ENCODE measurements at regions not wholly inside any gene's neighbourhood (a gene's known extent, or its start where the extent isn't known, plus 50 kb on each side); places are given as distances from the start of the nearest gene placed in this dataset.

- Histone ChIP-seq H3K27ac (no peak overlapping the region), H3K36me3 (replicated peaks) (no peaks in the 10 kb centered on the region), H3K4me3 (ENCODE audit: low read depth, low read length) (no peak overlapping the region), H3K27me3 (replicated peaks) (no peaks in the 10 kb centered on the region)
- TF ChIP-seq, protein P1, sequence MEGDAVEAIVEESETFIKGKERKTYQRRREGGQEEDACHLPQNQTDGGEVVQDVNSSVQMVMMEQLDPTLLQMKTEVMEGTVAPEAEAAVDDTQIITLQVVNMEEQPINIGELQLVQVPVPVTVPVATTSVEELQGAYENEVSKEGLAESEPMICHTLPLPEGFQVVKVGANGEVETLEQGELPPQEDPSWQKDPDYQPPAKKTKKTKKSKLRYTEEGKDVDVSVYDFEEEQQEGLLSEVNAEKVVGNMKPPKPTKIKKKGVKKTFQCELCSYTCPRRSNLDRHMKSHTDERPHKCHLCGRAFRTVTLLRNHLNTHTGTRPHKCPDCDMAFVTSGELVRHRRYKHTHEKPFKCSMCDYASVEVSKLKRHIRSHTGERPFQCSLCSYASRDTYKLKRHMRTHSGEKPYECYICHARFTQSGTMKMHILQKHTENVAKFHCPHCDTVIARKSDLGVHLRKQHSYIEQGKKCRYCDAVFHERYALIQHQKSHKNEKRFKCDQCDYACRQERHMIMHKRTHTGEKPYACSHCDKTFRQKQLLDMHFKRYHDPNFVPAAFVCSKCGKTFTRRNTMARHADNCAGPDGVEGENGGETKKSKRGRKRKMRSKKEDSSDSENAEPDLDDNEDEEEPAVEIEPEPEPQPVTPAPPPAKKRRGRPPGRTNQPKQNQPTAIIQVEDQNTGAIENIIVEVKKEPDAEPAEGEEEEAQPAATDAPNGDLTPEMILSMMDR (IDR thresholded peaks at IDR 0.05; ENCODE audit: low read depth, low read length, missing control alignments), result no peak
- in situ Hi-C loops (cut with HindIII; ENCODE audit: low pct_ligation_motif_present, low sequenced_read_pairs), result no loop called here
- DNase-seq, result no peak
Measured at GRCh38 chr10:118867768-118868167, 113.0 kb upstream of the CACUL1 start.

- in situ Hi-C loops (cut with HindIII; ENCODE audit: low pct_ligation_motif_present, low sequenced_read_pairs), result no loop called here
- Histone ChIP-seq H3K36me3 (replicated peaks) (no peaks in the 10 kb centered on the region), H3K27me3 (replicated peaks) (no peaks in the 10 kb centered on the region), H3K4me3 (ENCODE audit: low read depth, low read length) (no peak overlapping the region), H3K27ac (no peak overlapping the region)
- TF ChIP-seq, protein P1 (IDR thresholded peaks at IDR 0.05; ENCODE audit: low read depth, low read length, missing control alignments), result no peak
- no peak for DNase-seq
Measured at GRCh38 chr10:118868589-118868988, 113.8 kb upstream of the CACUL1 start.

DNA sequence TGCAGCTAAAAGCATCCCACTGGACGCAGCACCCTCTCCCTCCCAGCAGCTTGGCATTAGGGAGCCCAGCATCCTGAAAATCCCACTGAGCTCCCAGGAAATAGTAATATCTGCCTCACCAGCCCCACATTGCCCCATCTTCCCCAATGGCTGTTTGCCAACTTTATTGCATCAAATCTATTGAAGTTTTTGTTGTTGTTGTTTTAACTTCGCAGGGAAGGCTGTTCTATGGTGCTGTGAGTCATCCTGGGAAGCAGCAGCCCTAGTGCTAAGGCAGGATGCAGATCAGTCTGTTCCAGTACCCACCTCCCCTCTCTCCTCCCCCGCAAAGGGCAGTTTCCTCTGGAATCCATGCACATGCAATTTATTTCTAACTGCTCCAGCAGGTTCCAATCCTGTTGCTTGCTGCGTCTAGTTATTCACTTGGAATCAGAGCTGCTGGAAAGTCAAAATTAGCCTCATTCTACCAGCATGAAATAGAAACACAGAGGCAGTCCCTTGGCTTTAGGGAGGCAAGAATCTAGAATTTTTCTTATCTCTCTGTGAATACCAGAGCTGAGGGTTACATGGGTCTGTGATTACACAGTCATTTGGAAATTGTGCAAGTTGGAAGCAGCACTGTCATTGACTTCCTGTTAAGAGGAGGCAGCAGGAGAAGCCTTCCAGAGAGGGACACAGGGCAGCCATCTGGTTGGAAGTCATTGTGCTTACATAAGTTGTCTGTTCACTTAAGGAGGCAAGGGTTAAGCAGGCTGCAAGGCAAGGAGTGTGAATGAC lies 115.9 kb upstream of the CACUL1 start:
- no peak overlapping the region for H3K4me3 ChIP-seq (ENCODE audit: low read depth, low read length)
- in situ Hi-C loops (cut with HindIII; ENCODE audit: low pct_ligation_motif_present, low sequenced_read_pairs), result no loop called here

GRCh38 chr10:118871244-118871865 lies 116.6 kb upstream of the CACUL1 start:
- no peak for DNase-seq
- Histone ChIP-seq H3K36me3 (replicated peaks) (no peaks in the 10 kb centered on the region), H3K27ac (peak overlapping the region; percentile 24), H3K4me3 (ENCODE audit: low read depth, low read length) (no peak overlapping the region), H3K27me3 (replicated peaks) (no peaks in the 10 kb centered on the region)
- TF ChIP-seq, protein P1 (IDR thresholded peaks at IDR 0.05; ENCODE audit: low read depth, low read length, missing control alignments), result no peak
- in situ Hi-C loops (cut with HindIII; ENCODE audit: low pct_ligation_motif_present, low sequenced_read_pairs), result no loop called here

More for the DNA sequence above, 115.9 kb upstream of the CACUL1 start:
- TF ChIP-seq, protein P1 (IDR thresholded peaks at IDR 0.05; ENCODE audit: low read depth, low read length, missing control alignments), result no peak
- Histone ChIP-seq H3K27ac (peak overlapping the region; percentile 24), H3K27me3 (replicated peaks) (no peaks in the 10 kb centered on the region), H3K36me3 (replicated peaks) (no peaks in the 10 kb centered on the region)
- DNase-seq, result peak; percentile 91

DNA sequence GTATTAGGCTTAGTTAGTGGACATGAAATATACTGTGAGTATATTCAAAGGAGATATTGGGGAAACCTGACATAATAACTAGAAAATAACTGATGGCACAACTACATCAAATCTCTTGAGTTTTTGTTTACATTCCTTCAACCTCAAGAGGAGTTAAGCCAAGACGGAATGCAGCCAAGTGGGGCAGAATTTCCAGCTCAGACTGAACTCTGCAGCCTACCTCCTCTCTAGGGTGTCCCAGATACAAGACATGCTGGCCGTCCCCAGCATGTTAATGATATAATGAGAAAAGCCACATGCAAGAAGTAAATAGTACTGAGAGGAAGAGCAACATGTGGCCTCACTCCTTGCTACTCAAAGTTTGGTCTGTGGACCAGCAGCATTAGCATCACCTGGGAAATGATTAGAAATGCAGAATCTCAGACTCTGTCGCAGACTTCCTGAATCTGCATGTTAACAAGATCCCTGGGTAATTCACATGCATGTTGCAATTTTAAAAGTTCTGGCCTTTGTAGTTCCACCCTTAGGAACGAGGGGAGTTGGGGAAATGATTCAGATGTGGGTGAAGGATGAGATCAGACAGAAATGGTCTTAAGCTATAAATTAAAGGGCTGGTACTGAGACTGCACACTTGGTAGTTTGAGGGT lies 118.4 kb upstream of the CACUL1 start:
- in situ Hi-C loops (cut with HindIII; ENCODE audit: low pct_ligation_motif_present, low sequenced_read_pairs), result no loop called here
- peak; percentile 22 for DNase-seq
- Histone ChIP-seq H3K4me3 (ENCODE audit: low read depth, low read length) (no peak overlapping the region), H3K36me3 (replicated peaks) (no peaks in the 10 kb centered on the region), H3K27ac (no peak overlapping the region), H3K27me3 (replicated peaks) (no peaks in the 10 kb centered on the region)
- TF ChIP-seq, protein P1 (IDR thresholded peaks at IDR 0.05; ENCODE audit: low read depth, low read length, missing control alignments), result no peak
